WTC11 (cell line): ENCODE measurements at regions not wholly inside any gene's neighbourhood (a gene's known extent, or its start where the extent isn't known, plus 50 kb on each side); places are given as distances from the start of the nearest gene placed in this dataset.

ENCODE experiments used
- ATAC-seq: fragments of 200-7000 bp; cut with Tn5 transposase; 2 replicates; pipeline ENCODE4 v1.10.0; 2021; ENCODE audit warnings: mild to moderate bottlenecking, moderate library complexity
- CTCF ChIA-PET: fragments of 300-600 bp; sonication (Branson Sonifier 250); formaldehyde crosslinking; loops from one replicate; lab custom pipeline; 2021; ENCODE audit warnings: antibody characterized with exemption; lab: Charles Lee
- POLR2A ChIA-PET: fragments of 350-600 bp; sonication (Branson Sonifier 250); formaldehyde crosslinking; loops from one replicate; lab custom pipeline; 2021; ENCODE audit warnings: antibody characterized with exemption; lab: Charles Lee
- DNase-seq: peaks from one replicate; pipeline ENCODE4 v3.0.0; 2021; ENCODE audit warnings: low spot score
- H3K27ac Mint-ChIP-seq: 2 replicates; pipeline ENCODE4 v1.8.0; 2021; ENCODE audit warnings: mixed read lengths
- H3K27me3 Mint-ChIP-seq: 2 replicates; pipeline ENCODE4 v1.8.0; 2021; ENCODE audit warnings: low read depth, mild to moderate bottlenecking, moderate library complexity, mixed read lengths
- H3K36me3 Mint-ChIP-seq: 2 replicates; pipeline ENCODE4 v1.8.0; 2021; ENCODE audit warnings: mixed read lengths
- H3K4me1 Mint-ChIP-seq: 2 replicates; pipeline ENCODE4 v1.8.0; 2022; ENCODE audit warnings: mixed read lengths
- H3K4me3 Mint-ChIP-seq: 2 replicates; pipeline ENCODE4 v1.8.0; 2021; ENCODE audit warnings: mild to moderate bottlenecking, moderate library complexity, mixed read lengths
- H3K9me3 Mint-ChIP-seq: 2 replicates; pipeline ENCODE4 v1.8.0; 2021; ENCODE audit warnings: mixed read lengths
- E2F1 ChIP-seq: sonication (generic); formaldehyde crosslinking; IDR thresholded peaks from 2 replicates; pipeline ENCODE4 v1.8.0; 2022; ENCODE audit warnings: mild to moderate bottlenecking, missing genetic modification reagents
- E2F4 ChIP-seq: sonication (generic); formaldehyde crosslinking; IDR thresholded peaks from 2 replicates; pipeline ENCODE4 v1.8.1; 2022; ENCODE audit warnings: low read depth, mild to moderate bottlenecking, moderate library complexity, missing genetic modification reagents, borderline replicate concordance
- FOXJ3 ChIP-seq: sonication (generic); formaldehyde crosslinking; IDR thresholded peaks from 2 replicates; pipeline ENCODE4 v1.9.0; 2021; ENCODE audit warnings: missing genetic modification reagents, mild to moderate bottlenecking, borderline replicate concordance
- FOXK1 ChIP-seq: sonication (generic); formaldehyde crosslinking; IDR thresholded peaks from 2 replicates; pipeline ENCODE4 v1.8.0; 2022; ENCODE audit warnings: mild to moderate bottlenecking, moderate library complexity, missing genetic modification reagents
- JUN ChIP-seq: sonication (generic); formaldehyde crosslinking; IDR thresholded peaks from 2 replicates; pipeline ENCODE4 v1.8.0; 2023; ENCODE audit warnings: mild to moderate bottlenecking, missing genetic modification reagents
- KAT7 ChIP-seq: sonication (generic); formaldehyde crosslinking; IDR thresholded peaks from 2 replicates; pipeline ENCODE4 v1.8.1; 2023; ENCODE audit warnings: missing genetic modification reagents, mild to moderate bottlenecking, borderline replicate concordance
- NR2C2 ChIP-seq: sonication (generic); formaldehyde crosslinking; IDR thresholded peaks from 2 replicates; pipeline ENCODE4 v1.8.0; 2022; ENCODE audit warnings: mild to moderate bottlenecking, missing genetic modification reagents
- NR3C1 ChIP-seq: sonication (generic); formaldehyde crosslinking; conservative IDR thresholded peaks from 2 replicates; pipeline ENCODE4 v1.8.1; 2023; ENCODE audit warnings: low read depth, mild to moderate bottlenecking, missing genetic modification reagents
- PREB ChIP-seq: sonication (generic); formaldehyde crosslinking; IDR thresholded peaks from 2 replicates; pipeline ENCODE4 v1.8.1; 2022; ENCODE audit warnings: mild to moderate bottlenecking, missing genetic modification reagents, moderate library complexity, borderline replicate concordance
- TP53 ChIP-seq: sonication (generic); formaldehyde crosslinking; IDR thresholded peaks from 2 replicates; pipeline ENCODE4 v1.8.1; 2023; ENCODE audit warnings: mild to moderate bottlenecking, missing genetic modification reagents
- TF ChIP-seq, protein P1 (sequence below): fragments of 200-600 bp; IDR thresholded peaks from 2 replicates; pipeline ENCODE4 v1.8.0; 2022; ENCODE audit warnings: antibody characterized with exemption
- TF ChIP-seq, protein P2 (sequence below): fragments of 250-450 bp; sonication (Bioruptor Pico); IDR thresholded peaks from 2 replicates; pipeline ENCODE4 v1.9.0; 2021; ENCODE audit warnings: moderate library complexity, mild to moderate bottlenecking, inconsistent platforms, borderline replicate concordance
- TF ChIP-seq, protein P3 (sequence below): sonication (generic); formaldehyde crosslinking; IDR thresholded peaks from 2 replicates; pipeline ENCODE4 v1.8.1; 2023; ENCODE audit warnings: mild to moderate bottlenecking, missing genetic modification reagents, borderline replicate concordance

DNA sequence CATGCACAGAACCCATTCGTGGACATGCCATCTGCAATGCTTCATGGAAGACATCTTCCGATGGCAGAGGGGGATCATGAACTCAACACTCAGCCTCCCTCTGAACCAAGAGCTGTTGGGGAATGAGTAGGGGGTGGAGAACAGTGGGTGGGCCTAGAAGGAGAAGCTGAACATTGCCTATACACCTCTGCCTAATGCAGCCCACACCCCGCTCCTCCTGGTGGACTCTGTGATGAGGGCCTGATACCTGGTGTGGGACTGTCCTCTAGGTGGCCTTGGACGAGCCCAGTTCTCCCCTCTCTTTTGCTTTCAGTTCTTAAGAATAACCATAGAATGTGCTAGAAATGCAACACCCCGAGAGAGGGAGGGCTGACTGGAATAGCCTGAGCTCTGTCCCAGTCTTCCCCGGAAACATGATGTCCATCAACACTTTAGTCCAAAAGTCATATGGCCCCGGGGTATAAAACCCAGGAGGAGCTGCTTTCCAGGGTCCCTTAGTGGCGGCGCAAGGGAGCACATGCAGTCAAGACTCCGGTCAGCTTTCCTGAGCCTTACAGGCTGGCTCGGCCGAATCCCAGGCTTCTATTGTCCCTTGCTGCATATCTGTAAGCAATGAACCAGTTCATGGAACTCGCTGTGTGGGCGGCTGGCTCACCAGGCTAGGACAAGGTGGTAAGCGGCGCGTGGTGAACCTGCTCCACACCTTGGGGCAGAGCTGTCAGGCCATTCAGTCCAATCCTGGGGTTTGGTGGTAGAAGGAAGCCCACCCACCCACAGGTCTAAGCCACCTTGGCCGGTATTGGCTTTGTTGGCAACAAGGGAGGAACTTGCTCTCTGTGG is 216.9 kb downstream of the CTTN start (continued):
- no peak for TF ChIP-seq NR2C2 (CRISPR knock-in tag)

DNA sequence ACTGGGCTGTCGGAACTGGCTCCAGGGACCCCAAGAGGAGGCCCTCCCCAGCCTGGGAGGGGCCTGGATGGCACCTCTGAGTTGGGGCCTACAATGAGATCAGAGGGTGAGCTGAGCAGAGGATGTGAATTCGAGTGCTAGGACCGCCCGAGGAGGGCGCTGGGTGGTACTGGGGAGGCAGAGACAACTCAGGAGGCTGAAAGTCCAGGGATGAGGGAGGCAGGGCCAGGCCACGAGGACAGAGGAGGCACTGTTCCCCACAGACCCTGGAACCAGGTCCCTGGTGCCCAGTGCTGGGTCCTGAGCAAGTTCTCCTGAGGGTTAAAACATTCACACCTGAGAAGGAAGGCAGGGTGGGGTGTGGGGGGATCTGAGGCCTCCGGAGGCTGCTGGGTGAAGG is 218.0 kb downstream of the CTTN start:
- no peak overlapping the region for H3K4me3 Mint-ChIP-seq
- POLR2A ChIA-PET: no interaction called here
- TF ChIP-seq, protein P1, sequence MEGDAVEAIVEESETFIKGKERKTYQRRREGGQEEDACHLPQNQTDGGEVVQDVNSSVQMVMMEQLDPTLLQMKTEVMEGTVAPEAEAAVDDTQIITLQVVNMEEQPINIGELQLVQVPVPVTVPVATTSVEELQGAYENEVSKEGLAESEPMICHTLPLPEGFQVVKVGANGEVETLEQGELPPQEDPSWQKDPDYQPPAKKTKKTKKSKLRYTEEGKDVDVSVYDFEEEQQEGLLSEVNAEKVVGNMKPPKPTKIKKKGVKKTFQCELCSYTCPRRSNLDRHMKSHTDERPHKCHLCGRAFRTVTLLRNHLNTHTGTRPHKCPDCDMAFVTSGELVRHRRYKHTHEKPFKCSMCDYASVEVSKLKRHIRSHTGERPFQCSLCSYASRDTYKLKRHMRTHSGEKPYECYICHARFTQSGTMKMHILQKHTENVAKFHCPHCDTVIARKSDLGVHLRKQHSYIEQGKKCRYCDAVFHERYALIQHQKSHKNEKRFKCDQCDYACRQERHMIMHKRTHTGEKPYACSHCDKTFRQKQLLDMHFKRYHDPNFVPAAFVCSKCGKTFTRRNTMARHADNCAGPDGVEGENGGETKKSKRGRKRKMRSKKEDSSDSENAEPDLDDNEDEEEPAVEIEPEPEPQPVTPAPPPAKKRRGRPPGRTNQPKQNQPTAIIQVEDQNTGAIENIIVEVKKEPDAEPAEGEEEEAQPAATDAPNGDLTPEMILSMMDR: no peak
- no peak for TF ChIP-seq FOXJ3 (CRISPR knock-in tag)
- no peak for TF ChIP-seq NR2C2 (CRISPR knock-in tag)
- TF ChIP-seq TP53 (CRISPR knock-in tag): no peak
- TF ChIP-seq JUN (CRISPR knock-in tag): no peak
- TF ChIP-seq, protein P2, sequence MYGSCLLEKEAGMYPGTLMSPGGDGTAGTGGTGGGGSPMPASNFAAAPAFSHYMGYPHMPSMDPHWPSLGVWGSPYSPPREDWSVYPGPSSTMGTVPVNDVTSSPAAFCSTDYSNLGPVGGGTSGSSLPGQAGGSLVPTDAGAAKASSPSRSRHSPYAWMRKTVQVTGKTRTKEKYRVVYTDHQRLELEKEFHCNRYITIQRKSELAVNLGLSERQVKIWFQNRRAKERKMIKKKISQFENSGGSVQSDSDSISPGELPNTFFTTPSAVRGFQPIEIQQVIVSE (CRISPR knock-in tag): no peak
- TF ChIP-seq KAT7 (CRISPR knock-in tag): no peak
- TF ChIP-seq, protein P3, sequence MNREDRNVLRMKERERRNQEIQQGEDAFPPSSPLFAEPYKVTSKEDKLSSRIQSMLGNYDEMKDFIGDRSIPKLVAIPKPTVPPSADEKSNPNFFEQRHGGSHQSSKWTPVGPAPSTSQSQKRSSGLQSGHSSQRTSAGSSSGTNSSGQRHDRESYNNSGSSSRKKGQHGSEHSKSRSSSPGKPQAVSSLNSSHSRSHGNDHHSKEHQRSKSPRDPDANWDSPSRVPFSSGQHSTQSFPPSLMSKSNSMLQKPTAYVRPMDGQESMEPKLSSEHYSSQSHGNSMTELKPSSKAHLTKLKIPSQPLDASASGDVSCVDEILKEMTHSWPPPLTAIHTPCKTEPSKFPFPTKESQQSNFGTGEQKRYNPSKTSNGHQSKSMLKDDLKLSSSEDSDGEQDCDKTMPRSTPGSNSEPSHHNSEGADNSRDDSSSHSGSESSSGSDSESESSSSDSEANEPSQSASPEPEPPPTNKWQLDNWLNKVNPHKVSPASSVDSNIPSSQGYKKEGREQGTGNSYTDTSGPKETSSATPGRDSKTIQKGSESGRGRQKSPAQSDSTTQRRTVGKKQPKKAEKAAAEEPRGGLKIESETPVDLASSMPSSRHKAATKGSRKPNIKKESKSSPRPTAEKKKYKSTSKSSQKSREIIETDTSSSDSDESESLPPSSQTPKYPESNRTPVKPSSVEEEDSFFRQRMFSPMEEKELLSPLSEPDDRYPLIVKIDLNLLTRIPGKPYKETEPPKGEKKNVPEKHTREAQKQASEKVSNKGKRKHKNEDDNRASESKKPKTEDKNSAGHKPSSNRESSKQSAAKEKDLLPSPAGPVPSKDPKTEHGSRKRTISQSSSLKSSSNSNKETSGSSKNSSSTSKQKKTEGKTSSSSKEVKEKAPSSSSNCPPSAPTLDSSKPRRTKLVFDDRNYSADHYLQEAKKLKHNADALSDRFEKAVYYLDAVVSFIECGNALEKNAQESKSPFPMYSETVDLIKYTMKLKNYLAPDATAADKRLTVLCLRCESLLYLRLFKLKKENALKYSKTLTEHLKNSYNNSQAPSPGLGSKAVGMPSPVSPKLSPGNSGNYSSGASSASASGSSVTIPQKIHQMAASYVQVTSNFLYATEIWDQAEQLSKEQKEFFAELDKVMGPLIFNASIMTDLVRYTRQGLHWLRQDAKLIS (CRISPR knock-in tag): no peak
- TF ChIP-seq, all 79 proteins: peak for 0
- peaks cover 3% of the 10 kb centered on the region; the same call in 1 of the 2 replicates for H3K36me3 Mint-ChIP-seq
- H3K9me3 Mint-ChIP-seq: peaks cover 13% of the 10 kb centered on the region; the same call in 1 of the 2 replicates
- ATAC-seq: no peak
- H3K4me1 Mint-ChIP-seq: peaks cover 16% of the 10 kb centered on the region
- no peak overlapping the region for H3K27ac Mint-ChIP-seq
- no peaks in the 10 kb centered on the region for H3K27me3 Mint-ChIP-seq
- DNase-seq: no peak
- CTCF ChIA-PET: no interaction called here

DNA sequence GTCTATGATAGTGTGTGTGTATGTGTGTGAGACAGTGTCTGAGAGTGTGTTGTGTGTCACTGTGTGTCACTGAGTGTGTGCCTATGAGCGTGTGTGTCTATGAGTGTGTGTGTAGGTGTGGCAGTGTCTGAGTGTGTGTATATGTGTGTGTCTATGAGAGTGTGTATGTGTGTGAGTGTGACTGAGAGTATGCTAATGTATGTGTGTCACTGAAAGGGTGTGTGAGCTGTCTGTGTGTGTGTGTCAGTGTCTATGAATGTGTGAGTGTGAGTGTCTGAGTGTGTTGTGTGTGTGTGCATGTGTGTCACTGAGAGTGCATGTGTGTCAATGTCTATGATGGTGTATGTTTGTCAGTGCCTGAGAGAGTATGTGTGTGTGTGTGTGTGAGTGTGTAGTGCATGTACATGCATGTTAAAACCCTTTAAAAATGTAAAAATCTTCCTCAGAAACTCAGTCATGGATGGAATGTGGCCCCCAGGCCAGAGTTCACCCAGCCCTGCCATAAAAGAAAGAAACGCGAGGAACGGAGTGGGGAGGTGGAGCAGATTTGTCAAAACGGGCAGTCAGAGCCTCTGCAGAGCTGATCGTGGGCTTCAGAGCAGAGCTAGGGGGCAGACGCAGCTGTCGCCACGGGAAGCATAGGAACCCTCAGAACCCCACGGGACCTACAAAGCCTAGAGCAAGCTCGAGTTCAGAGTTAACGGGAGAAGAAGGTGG is 218.8 kb downstream of the CTTN start:
- Mint-ChIP-seq H3K27me3 (no peaks in the 10 kb centered on the region), H3K27ac (no peak overlapping the region), H3K9me3 (peaks cover 13% of the 10 kb centered on the region; the same call in 1 of the 2 replicates), H3K4me3 (no peak overlapping the region), H3K4me1 (peaks cover 8% of the 10 kb centered on the region), H3K36me3 (peaks cover 3% of the 10 kb centered on the region; the same call in 1 of the 2 replicates)
- DNase-seq: no peak
- POLR2A ChIA-PET: no interaction called here
- ATAC-seq: no peak
- CTCF ChIA-PET: no interaction called here
- no peak for TF ChIP-seq PREB (CRISPR knock-in tag)
- no peak for TF ChIP-seq NR3C1 (CRISPR knock-in tag)
- TF ChIP-seq E2F1: no peak
- TF ChIP-seq, protein P2 (CRISPR knock-in tag): no peak
- no peak for TF ChIP-seq FOXK1
- no peak for TF ChIP-seq E2F4 (CRISPR knock-in tag)
- TF ChIP-seq, protein P1: no peak
